ENCODE measurements at regions not wholly inside any gene's neighbourhood (a gene's known extent, or its start where the extent isn't known, plus 50 kb on each side); places are given as distances from the start of the nearest gene placed in this dataset.

- no peak for DNase-seq
These were observed 102.1 kb upstream of the SIAH1 start for GRCh38 chr16:48487287-48487686.

GRCh38 chr16:48481772-48482171 lies 96.6 kb upstream of the SIAH1 start:
- DNase-seq, result no peak

- no peak for DNase-seq
These were observed 96.0 kb upstream of the SIAH1 start for GRCh38 chr16:48481211-48481610.

GRCh38 chr16:48479955-48480354 lies 94.7 kb upstream of the SIAH1 start:
- DNase-seq, result no peak

- no peak for DNase-seq
These were observed 94.1 kb upstream of the SIAH1 start for GRCh38 chr16:48479329-48479728.

- no peak for DNase-seq
These were observed 93.2 kb upstream of the SIAH1 start for GRCh38 chr16:48478393-48478792.

GRCh38 chr16:48471435-48471834 lies 86.2 kb upstream of the SIAH1 start:
- no peak for DNase-seq

- no peak for DNase-seq
These were observed 77.0 kb upstream of the SIAH1 start for GRCh38 chr16:48462106-48462740.

GRCh38 chr16:48459167-48459566 lies 74.0 kb upstream of the SIAH1 start:
- no peak for DNase-seq

- DNase-seq, result no peak
These were observed 68.8 kb upstream of the SIAH1 start for GRCh38 chr16:48454051-48454450.

- DNase-seq, result no peak
These were observed 68.0 kb upstream of the SIAH1 start for GRCh38 chr16:48452991-48453760.

GRCh38 chr16:48451323-48451722 lies 66.1 kb upstream of the SIAH1 start:
- no peak for DNase-seq

GRCh38 chr16:48450367-48450766 lies 65.2 kb upstream of the SIAH1 start:
- no peak for DNase-seq

GRCh38 chr16:48448841-48449481 lies 63.7 kb upstream of the SIAH1 start:
- no peak for DNase-seq

GRCh38 chr16:48447940-48448536 lies 62.8 kb upstream of the SIAH1 start:
- no peak for DNase-seq

- no peak for DNase-seq
These were observed 62.2 kb upstream of the SIAH1 start for GRCh38 chr16:48447428-48447827.

- DNase-seq, result no peak
These were observed 61.3 kb upstream of the SIAH1 start for GRCh38 chr16:48446534-48446920.

GRCh38 chr16:48445782-48446533 lies 60.7 kb upstream of the SIAH1 start:
- DNase-seq, result no peak

GRCh38 chr16:48444574-48444973 lies 59.4 kb upstream of the SIAH1 start:
- no peak for DNase-seq

- no peak for DNase-seq
These were observed 57.2 kb upstream of the SIAH1 start for GRCh38 chr16:48442379-48442778.

GRCh38 chr16:48441863-48442279 lies 56.7 kb upstream of the SIAH1 start:
- no peak for DNase-seq

- no peak for DNase-seq
These were observed 55.9 kb upstream of the SIAH1 start for GRCh38 chr16:48441106-48441505.

- DNase-seq, result no peak
These were observed 53.2 kb upstream of the SIAH1 start for GRCh38 chr16:48438414-48438813.

Measured in NCI-H2171 treated with DMSO at 0.1 percent for 48 hours (cell line).